PC-3 (cell line): ENCODE measurements at regions not wholly inside any gene's neighbourhood (a gene's known extent, or its start where the extent isn't known, plus 50 kb on each side); places are given as distances from the start of the nearest gene placed in this dataset.

Source experiments
- ATAC-seq: fragments of 200-7000 bp; cut with Tn5 transposase; 2 replicates; pipeline ENCODE4 v1.9.1; 2020; ENCODE audit warnings: mild to moderate bottlenecking, moderate library complexity
- BruUV-seq: library from RNA; stranded (reverse); fragments of 400-500 nt; replicated peaks from 2 replicates; lab custom pipeline; 2021; lab: Mats Ljungman, UMichigan
- CTCF ChIA-PET: fragments of 300-600 bp; sonication (Branson Sonifier 250); formaldehyde crosslinking; loops from one replicate; lab custom pipeline; 2022; ENCODE audit warnings: antibody characterized with exemption; lab: Charles Lee
- POLR2A ChIA-PET: fragments of 300-600 bp; sonication (Branson Sonifier 250); formaldehyde crosslinking; loops from one replicate; lab custom pipeline; 2022; ENCODE audit warnings: antibody characterized with exemption; ENCODE audit not compliant: unreplicated experiment; lab: Charles Lee
- DNase-seq: peaks from one replicate; pipeline ENCODE4 v3.0.0-alpha.2; 2015
- H2AFZ ChIP-seq: fragments of 300-600 bp; sonication (generic); 2 replicates; pipeline ENCODE4 v1.6.0; 2016; ENCODE audit warnings: antibody characterized with exemption, low read length
- H3F3A ChIP-seq: fragments of 300-600 bp; sonication (generic); one replicate; pipeline ENCODE4 v1.6.0; 2017; ENCODE audit warnings: antibody characterized with exemption, low read length, control low read depth, mild to moderate bottlenecking; ENCODE audit not compliant: unreplicated experiment
- H3K27ac ChIP-seq: fragments of 300-600 bp; sonication (generic); 2 replicates; pipeline ENCODE4 v1.5.1; 2016; ENCODE audit warnings: mild to moderate bottlenecking, low read length
- H3K27me3 ChIP-seq: fragments of 300-600 bp; sonication (generic); 2 replicates; pipeline ENCODE4 v1.6.1; 2016; ENCODE audit warnings: low read length, mixed read lengths
- H3K36me3 ChIP-seq: fragments of 300-600 bp; sonication (generic); 2 replicates; pipeline ENCODE4 v1.6.1; 2016; ENCODE audit warnings: low read depth, mixed run types, low read length, mixed read lengths
- H3K4me1 ChIP-seq: fragments of 300-600 bp; sonication (generic); 2 replicates; pipeline ENCODE4 v1.5.1; 2016; ENCODE audit warnings: low read length; ENCODE audit not compliant: insufficient read depth
- H3K4me2 ChIP-seq: fragments of 300-600 bp; sonication (generic); 2 replicates; pipeline ENCODE4 v1.6.0; 2016; ENCODE audit warnings: low read length
- H3K4me3 ChIP-seq: fragments of 300-600 bp; sonication (generic); 2 replicates; pipeline ENCODE4 v1.5.1; 2016; ENCODE audit warnings: mild to moderate bottlenecking, low read length, mixed read lengths
- H3K79me2 ChIP-seq: fragments of 300-600 bp; sonication (generic); 2 replicates; pipeline ENCODE4 v1.6.1; 2017; ENCODE audit warnings: low read length, mixed read lengths
- H3K9ac ChIP-seq: fragments of 300-600 bp; sonication (generic); 2 replicates; pipeline ENCODE4 v1.6.0; 2016; ENCODE audit warnings: mild to moderate bottlenecking, low read length
- H3K9me2 ChIP-seq: fragments of 300-600 bp; sonication (generic); replicated peaks from 2 replicates; pipeline ENCODE4 v1.6.1; 2016; ENCODE audit warnings: mixed run types, low read length, mixed read lengths
- H3K9me3 ChIP-seq: fragments of 300-600 bp; sonication (generic); 2 replicates; pipeline ENCODE4 v1.6.1; 2016; ENCODE audit warnings: low read length, mixed read lengths
- H4K20me1 ChIP-seq: fragments of 300-600 bp; sonication (generic); 2 replicates; pipeline ENCODE4 v1.6.1; 2016; ENCODE audit warnings: low read length, mixed read lengths
- EZH2 ChIP-seq: fragments of 300-600 bp; sonication (generic); IDR thresholded peaks from one replicate; pipeline ENCODE4 v1.6.1; 2017; ENCODE audit warnings: antibody characterized with exemption, mild to moderate bottlenecking, low read length; ENCODE audit not compliant: unreplicated experiment
- EZH2phosphoT487 ChIP-seq: fragments of 300-600 bp; sonication (generic); IDR thresholded peaks from 2 replicates; pipeline ENCODE4 v1.6.1; 2018; ENCODE audit warnings: mild to moderate bottlenecking, antibody characterized with exemption, low read length, borderline replicate concordance
- intact Hi-C: fragments of 100-400 bp; cut with micrococcal nuclease; formaldehyde crosslinking; loops from 2 replicates; pipeline ENCODE4 v1.9.0; 2023
- TF ChIP-seq, protein P1 (sequence below): fragments of 300-600 bp; sonication (generic); conservative IDR thresholded peaks from 2 replicates; pipeline ENCODE4 v1.5.1; 2017; ENCODE audit warnings: antibody characterized with exemption, low read depth, mild to moderate bottlenecking, low read length

DNA sequence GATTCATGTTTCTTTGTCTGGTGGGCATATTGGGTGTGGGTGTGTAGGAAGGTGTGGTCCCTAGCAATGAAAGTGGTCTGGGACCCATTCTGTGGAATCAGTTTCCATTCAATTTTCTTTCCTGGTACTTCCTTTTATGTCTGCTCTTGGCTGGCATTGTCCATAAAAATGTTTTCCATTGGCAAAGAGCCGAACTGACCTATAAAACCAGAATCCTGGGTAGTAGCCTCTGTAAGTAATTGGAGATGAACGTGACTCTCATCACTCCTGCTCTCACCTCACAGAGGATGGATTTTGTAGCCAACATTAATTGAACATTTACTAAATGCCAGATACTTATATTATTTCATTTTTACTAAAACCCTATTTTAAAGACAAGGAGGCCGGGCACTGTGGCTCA is 66.5 kb upstream of the IRX3 start:
- ChIA-PET CTCF (no interaction called here), POLR2A (no interaction called here)
- BruUV-seq = no TSS peak
- no peak overlapping the region for H2AFZ ChIP-seq
- no peak overlapping the region for H3K4me3 ChIP-seq
- TF ChIP-seq, protein P1, sequence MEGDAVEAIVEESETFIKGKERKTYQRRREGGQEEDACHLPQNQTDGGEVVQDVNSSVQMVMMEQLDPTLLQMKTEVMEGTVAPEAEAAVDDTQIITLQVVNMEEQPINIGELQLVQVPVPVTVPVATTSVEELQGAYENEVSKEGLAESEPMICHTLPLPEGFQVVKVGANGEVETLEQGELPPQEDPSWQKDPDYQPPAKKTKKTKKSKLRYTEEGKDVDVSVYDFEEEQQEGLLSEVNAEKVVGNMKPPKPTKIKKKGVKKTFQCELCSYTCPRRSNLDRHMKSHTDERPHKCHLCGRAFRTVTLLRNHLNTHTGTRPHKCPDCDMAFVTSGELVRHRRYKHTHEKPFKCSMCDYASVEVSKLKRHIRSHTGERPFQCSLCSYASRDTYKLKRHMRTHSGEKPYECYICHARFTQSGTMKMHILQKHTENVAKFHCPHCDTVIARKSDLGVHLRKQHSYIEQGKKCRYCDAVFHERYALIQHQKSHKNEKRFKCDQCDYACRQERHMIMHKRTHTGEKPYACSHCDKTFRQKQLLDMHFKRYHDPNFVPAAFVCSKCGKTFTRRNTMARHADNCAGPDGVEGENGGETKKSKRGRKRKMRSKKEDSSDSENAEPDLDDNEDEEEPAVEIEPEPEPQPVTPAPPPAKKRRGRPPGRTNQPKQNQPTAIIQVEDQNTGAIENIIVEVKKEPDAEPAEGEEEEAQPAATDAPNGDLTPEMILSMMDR = no peak
- TF ChIP-seq EZH2 = no peak
- no peak for TF ChIP-seq EZH2phosphoT487
- no peaks in the 10 kb centered on the region for H4K20me1 ChIP-seq
- no peak overlapping the region for H3K9ac ChIP-seq
- H3K27ac ChIP-seq = no peak overlapping the region
- H3F3A ChIP-seq = no peaks in the 10 kb centered on the region
- no peaks in the 10 kb centered on the region for H3K9me3 ChIP-seq
- DNase-seq (no peak), ATAC-seq (no peak)
- no peaks in the 10 kb centered on the region for H3K4me1 ChIP-seq
- H3K36me3 ChIP-seq = no peaks in the 10 kb centered on the region
- intact Hi-C loops = no loop called here
- H3K79me2 ChIP-seq = no peaks in the 10 kb centered on the region
- no peaks in the 10 kb centered on the region for H3K9me2 ChIP-seq
- H3K27me3 ChIP-seq = no peaks in the 10 kb centered on the region
- no peak overlapping the region for H3K4me2 ChIP-seq

DNA sequence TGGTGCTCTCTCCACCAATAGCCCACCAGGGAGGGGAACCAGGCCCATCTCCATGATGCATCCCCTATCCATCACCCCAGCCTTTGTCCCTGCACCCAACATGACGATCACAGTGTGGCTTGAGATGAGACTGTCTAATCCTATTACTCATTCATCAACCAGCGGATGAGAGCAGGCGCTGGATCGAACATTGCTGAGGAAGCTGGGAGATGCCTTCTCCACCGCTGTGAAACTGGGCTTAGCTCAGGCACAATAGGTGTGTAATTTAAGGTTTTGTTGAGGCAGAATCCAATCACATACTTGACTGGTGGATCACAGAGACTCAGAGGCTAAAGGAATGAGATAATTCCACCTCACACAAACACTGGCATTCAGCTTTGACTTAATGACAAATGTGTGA is 64.6 kb upstream of the IRX3 start:
- Histone ChIP-seq H3K9me2 (no peaks in the 10 kb centered on the region), H2AFZ (no peak overlapping the region), H3K79me2 (no peaks in the 10 kb centered on the region), H4K20me1 (no peaks in the 10 kb centered on the region), H3K4me3 (no peak overlapping the region), H3K9me3 (no peaks in the 10 kb centered on the region), H3K27ac (no peak overlapping the region), H3K4me2 (no peak overlapping the region), H3K9ac (no peak overlapping the region), H3K27me3 (no peaks in the 10 kb centered on the region), H3K36me3 (no peaks in the 10 kb centered on the region), H3K4me1 (no peaks in the 10 kb centered on the region), H3F3A (no peaks in the 10 kb centered on the region)
- CTCF ChIA-PET = no interaction called here
- DNase-seq = no peak
- no peak for ATAC-seq
- POLR2A ChIA-PET = no interaction called here
- intact Hi-C loops = no loop called here
- BruUV-seq = no TSS peak
- TF ChIP-seq EZH2phosphoT487 (no peak), EZH2 (no peak)
- TF ChIP-seq, protein P1 = no peak

DNA sequence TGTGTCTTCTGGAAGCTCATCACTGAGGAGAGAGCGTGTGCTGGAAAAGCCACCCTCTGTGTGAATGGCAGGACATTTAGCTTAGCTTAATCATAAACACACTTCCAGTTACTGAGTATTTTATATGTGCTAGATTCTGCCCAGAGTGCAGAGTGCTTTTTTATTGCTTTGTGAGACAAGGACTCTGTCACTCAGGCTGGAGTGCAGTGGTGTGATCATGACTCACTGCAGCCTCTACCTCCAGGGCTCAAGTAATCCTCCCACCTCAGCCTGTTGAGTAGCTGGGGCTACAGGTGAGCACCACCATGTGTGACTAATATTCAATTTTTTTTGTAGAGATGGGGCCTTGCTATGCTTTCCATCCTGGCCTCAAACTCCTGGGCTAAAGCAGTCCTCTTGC is 61.4 kb upstream of the IRX3 start:
- Histone ChIP-seq H3K79me2 (no peaks in the 10 kb centered on the region), H3F3A (no peaks in the 10 kb centered on the region), H3K4me3 (no peak overlapping the region), H3K9me2 (no peaks in the 10 kb centered on the region), H2AFZ (no peak overlapping the region), H3K9me3 (no peaks in the 10 kb centered on the region), H3K27ac (no peak overlapping the region), H3K9ac (no peak overlapping the region), H3K27me3 (no peaks in the 10 kb centered on the region; the same call in 1 of the 2 replicates), H3K4me2 (no peak overlapping the region), H4K20me1 (no peaks in the 10 kb centered on the region), H3K36me3 (no peaks in the 10 kb centered on the region), H3K4me1 (no peaks in the 10 kb centered on the region)
- CTCF ChIA-PET = no interaction called here
- intact Hi-C loops = no loop called here
- TF ChIP-seq EZH2 = no peak
- TF ChIP-seq EZH2phosphoT487 = no peak
- TF ChIP-seq, protein P1 = no peak
- no TSS peak for BruUV-seq
- POLR2A ChIA-PET = no interaction called here
- DNase-seq (peak; percentile 1), ATAC-seq (no peak)
